ENCODE measurements at regions not wholly inside any gene's neighbourhood (a gene's known extent, or its start where the extent isn't known, plus 50 kb on each side); places are given as distances from the start of the nearest gene placed in this dataset.

DNA sequence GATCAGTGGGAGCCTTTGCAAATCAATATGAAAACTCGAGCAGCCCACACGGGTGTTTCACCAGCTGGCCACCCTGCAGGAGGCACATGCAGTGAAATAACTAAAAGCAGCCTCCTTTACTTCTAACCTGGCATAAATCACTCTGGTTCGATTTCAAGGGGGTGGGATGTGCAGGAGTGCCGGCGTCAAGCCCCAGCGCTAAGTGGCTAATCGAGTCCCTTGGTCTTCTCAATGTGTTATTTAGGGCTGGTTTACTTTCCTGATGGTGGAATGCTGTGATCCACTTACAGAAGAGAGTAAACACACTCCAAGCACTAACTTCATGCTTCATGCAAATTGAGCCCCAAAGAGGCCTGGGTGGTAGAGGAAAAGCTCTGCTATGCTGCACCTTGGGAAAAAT lies 109.4 kb downstream of the TMEM174 start:
- DNase-seq (ENCODE audit: low read depth, low spot score) (no peak), ATAC-seq (no peak), FAIRE-seq (no peak)
- WGBS (ENCODE audit: insufficient coverage, insufficient replicate concordance, low lambda C conversion rate, missing lambda C conversion rate): 57% methylated on average over 7 of the region's 7 CpGs
- Histone ChIP-seq H3K9me3 (replicated peaks; ENCODE audit: control insufficient read depth, insufficient read depth, low read length) (no peaks in the 10 kb centered on the region; the same call in 2 of the 3 replicates), H3K27me3 (replicated peaks in 1 of 2; ENCODE audit: control insufficient read depth in 2 of 2, insufficient read depth in 2 of 2, low read length in 1 of 2) (no peaks in the 10 kb centered on the region; a peak in 1 of 4 replicates), H3K4me1 (ENCODE audit: control insufficient read depth, insufficient read depth, low read length) (no peaks in the 10 kb centered on the region), H2AFZ (ENCODE audit: control insufficient read depth, low read depth, low read length) (no peak overlapping the region), H3K79me2 (ENCODE audit: control insufficient read depth, insufficient read depth, low read length) (no peaks in the 10 kb centered on the region), H3K27ac (ENCODE audit: control insufficient read depth, insufficient read depth) (no peak overlapping the region), H3K4me2 (ENCODE audit: control insufficient read depth, insufficient read depth) (no peak overlapping the region), H3K4me3 (no peak overlapping the region), H4K20me1 (ENCODE audit: control insufficient read depth, insufficient read depth) (no peaks in the 10 kb centered on the region), H3K9ac (ENCODE audit: control insufficient read depth, insufficient read depth, low read length) (no peak overlapping the region), H3K36me3 (ENCODE audit: control insufficient read depth in 2 of 2, insufficient read depth in 2 of 2, low read length in 1 of 2) (no peaks in the 10 kb centered on the region)
- TF ChIP-seq CREM (IDR thresholded peaks at IDR 0.05; ENCODE audit: low read depth): no peak
- ChIA-PET CTCF (no interaction called here), SMC1A (ENCODE audit: uncharacterized antibody, unreplicated experiment) (interaction anchor here (0.9 to 1.5 kb wide), 3 partner anchors 13 to 199 kb away, joined by 3 to 4 read pairs (median 3); no protein-coding TSS in a partner anchor), RAD21 (ENCODE audit: unreplicated experiment) (no interaction called here), POLR2A (no interaction called here)
- in situ Hi-C loops (cut with MboI) (no loop called here), intact Hi-C loops (cut with micrococcal nuclease; ENCODE audit: unreplicated experiment) (no loop called here)
- no TSS peak for BruUV-seq (replicated peaks)

DNA sequence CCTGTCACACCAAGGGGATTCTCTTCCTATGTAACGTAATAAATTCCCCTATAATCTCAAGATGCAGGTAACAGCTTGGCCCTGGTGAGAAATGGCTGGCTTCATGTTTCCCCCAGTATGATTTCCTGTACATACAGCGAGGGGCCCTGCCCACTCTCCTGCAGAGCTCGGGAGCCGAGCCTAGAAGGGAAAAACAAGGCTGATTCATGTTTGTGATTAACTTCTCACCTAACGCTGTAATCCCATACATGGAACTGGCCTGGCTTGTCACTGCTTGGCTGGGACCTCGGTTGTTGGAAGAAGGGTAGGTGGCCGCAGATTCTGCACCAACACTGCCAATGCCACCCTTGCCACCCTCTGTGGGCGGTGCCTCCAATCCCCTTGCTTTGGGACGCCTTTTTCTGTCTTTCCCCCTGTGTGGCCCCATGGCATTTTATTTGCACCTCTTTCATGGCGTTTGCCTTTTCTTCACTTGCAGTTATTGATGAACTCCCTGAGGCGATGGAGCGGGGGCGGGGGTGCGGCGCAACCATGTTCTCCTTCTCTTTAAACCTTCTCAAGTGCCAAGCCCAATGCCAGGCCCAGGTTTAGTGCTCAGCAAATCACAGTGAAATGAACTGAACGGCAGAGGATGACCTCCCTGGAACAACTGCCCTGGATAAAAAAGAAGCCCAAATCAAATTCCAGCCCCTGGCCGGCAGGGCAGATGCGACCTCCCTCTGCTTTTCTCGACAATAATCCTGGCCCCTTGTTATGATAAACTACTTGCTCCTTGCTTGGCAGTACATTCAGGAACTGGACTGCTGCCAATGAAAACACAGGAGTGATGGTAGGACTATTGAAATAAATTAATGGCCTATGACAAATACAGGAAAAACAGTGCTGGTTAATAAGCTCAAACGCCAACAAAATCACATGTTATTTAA lies 108.1 kb downstream of the TMEM174 start:
- ChIA-PET RAD21 (ENCODE audit: unreplicated experiment) (no interaction called here), CTCF (no interaction called here), POLR2A (no interaction called here), SMC1A (ENCODE audit: uncharacterized antibody, unreplicated experiment) (interaction anchor here (1.0 kb wide), 1 partner anchor 151 kb away, joined by 3 read pairs; no protein-coding TSS in a partner anchor)
- Histone ChIP-seq H4K20me1 (ENCODE audit: control insufficient read depth, insufficient read depth) (no peaks in the 10 kb centered on the region), H3K27me3 (replicated peaks in 1 of 2; ENCODE audit: control insufficient read depth in 2 of 2, insufficient read depth in 2 of 2, low read length in 1 of 2) (peaks cover 0 to under 1% of the 10 kb centered on the region in 2 experiments; a peak in 1 of 4 replicates), H3K79me2 (ENCODE audit: control insufficient read depth, insufficient read depth, low read length) (no peaks in the 10 kb centered on the region), H3K27ac (ENCODE audit: control insufficient read depth, insufficient read depth) (no peak overlapping the region), H3K4me3 (no peak overlapping the region), H3K36me3 (ENCODE audit: control insufficient read depth in 2 of 2, insufficient read depth in 2 of 2, low read length in 1 of 2) (no peaks in the 10 kb centered on the region), H3K9ac (ENCODE audit: control insufficient read depth, insufficient read depth, low read length) (no peak overlapping the region), H3K4me1 (ENCODE audit: control insufficient read depth, insufficient read depth, low read length) (no peaks in the 10 kb centered on the region), H2AFZ (ENCODE audit: control insufficient read depth, low read depth, low read length) (no peak overlapping the region), H3K4me2 (ENCODE audit: control insufficient read depth, insufficient read depth) (no peak overlapping the region), H3K9me3 (replicated peaks; ENCODE audit: control insufficient read depth, insufficient read depth, low read length) (no peaks in the 10 kb centered on the region)
- in situ Hi-C loops (cut with MboI): no loop called here
- ATAC-seq: no peak
- 31% methylated on average over 20 of the region's 20 CpGs for WGBS (ENCODE audit: insufficient coverage, insufficient replicate concordance, low lambda C conversion rate, missing lambda C conversion rate)
- no TSS peak for BruUV-seq (replicated peaks)
- DNase-seq (ENCODE audit: low read depth, low spot score): no peak
- intact Hi-C loops (cut with micrococcal nuclease; ENCODE audit: unreplicated experiment): no loop called here
- no peak for FAIRE-seq
- TF ChIP-seq, protein P1, sequence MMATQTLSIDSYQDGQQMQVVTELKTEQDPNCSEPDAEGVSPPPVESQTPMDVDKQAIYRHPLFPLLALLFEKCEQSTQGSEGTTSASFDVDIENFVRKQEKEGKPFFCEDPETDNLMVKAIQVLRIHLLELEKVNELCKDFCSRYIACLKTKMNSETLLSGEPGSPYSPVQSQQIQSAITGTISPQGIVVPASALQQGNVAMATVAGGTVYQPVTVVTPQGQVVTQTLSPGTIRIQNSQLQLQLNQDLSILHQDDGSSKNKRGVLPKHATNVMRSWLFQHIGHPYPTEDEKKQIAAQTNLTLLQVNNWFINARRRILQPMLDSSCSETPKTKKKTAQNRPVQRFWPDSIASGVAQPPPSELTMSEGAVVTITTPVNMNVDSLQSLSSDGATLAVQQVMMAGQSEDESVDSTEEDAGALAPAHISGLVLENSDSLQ (IDR thresholded peaks at IDR 0.05): peak; percentile 65
- no peak for TF ChIP-seq SREBF2 (IDR thresholded peaks at IDR 0.05; ENCODE audit: low read length)
